Right lobe of liver (tissue), 4 donors: ENCODE measurements at regions not wholly inside any gene's neighbourhood (a gene's known extent, or its start where the extent isn't known, plus 50 kb on each side); places are given as distances from the start of the nearest gene placed in this dataset.

Source experiments
- POLR2A ChIP-seq: fragments of 450-650 bp; IDR thresholded peaks from one replicate; pipeline ENCODE4 v1.6.1; 2017; ENCODE audit warnings: antibody characterized with exemption, mild to moderate bottlenecking
- TF ChIP-seq, protein P1 (sequence below), 4 donors: fragments of 200-600 bp in 3 of 4; fragments of 450-650 bp in 1 of 4; IDR thresholded peaks; one replicate each; pipeline versions ENCODE4 v1.5.1 to v1.8.0; 2016 to 2022; ENCODE audit warnings: antibody characterized with exemption in 4 of 4, mild to moderate bottlenecking in 2 of 4
- donor health status: DM: no; HTN: no; CAD: no.
- donor health status: DM: no; HTN: no; CAD: no.
- donor health status: DM: no; HTN: yes; CAD: no.

DNA sequence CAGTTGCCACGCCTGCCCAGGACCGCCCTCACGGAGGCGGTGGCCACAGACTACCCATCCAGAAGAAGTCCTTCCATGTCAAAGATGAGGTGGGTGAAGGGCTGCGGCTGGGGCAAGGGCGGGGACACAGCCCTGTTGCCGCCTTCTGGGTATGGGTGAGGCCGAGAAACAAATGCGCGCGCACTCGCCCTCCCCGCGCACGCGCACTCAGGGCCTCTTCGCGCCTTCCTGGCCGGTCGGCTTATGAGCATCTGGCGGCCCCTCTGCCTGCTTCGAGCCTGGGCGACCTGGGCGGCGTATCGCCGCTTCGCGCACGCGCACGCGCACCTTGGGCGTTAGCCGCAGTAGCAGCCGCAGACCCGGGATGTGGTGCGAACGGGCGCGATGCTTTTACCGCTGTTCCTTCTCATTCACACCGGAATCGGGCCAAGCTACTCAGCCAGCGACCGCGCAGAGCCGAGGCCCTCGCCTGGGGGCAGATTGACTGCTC lies 931.7 kb downstream of the NLGN4Y start:
- TF ChIP-seq POLR2A: no peak
- TF ChIP-seq, protein P1, sequence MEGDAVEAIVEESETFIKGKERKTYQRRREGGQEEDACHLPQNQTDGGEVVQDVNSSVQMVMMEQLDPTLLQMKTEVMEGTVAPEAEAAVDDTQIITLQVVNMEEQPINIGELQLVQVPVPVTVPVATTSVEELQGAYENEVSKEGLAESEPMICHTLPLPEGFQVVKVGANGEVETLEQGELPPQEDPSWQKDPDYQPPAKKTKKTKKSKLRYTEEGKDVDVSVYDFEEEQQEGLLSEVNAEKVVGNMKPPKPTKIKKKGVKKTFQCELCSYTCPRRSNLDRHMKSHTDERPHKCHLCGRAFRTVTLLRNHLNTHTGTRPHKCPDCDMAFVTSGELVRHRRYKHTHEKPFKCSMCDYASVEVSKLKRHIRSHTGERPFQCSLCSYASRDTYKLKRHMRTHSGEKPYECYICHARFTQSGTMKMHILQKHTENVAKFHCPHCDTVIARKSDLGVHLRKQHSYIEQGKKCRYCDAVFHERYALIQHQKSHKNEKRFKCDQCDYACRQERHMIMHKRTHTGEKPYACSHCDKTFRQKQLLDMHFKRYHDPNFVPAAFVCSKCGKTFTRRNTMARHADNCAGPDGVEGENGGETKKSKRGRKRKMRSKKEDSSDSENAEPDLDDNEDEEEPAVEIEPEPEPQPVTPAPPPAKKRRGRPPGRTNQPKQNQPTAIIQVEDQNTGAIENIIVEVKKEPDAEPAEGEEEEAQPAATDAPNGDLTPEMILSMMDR (IDR thresholded peaks at IDR 0.05): no peak
